H9 (cell line): ENCODE measurements at regions not wholly inside any gene's neighbourhood (a gene's known extent, or its start where the extent isn't known, plus 50 kb on each side); places are given as distances from the start of the nearest gene placed in this dataset.

Experiments used
- DNase-seq: peaks from one replicate; pipeline ENCODE4 v3.0.0-alpha.2; 2017
- H2AFZ ChIP-seq: one replicate; pipeline ENCODE4 v1.6.1; 2013; ENCODE audit warnings: mild to moderate bottlenecking, low read length, control low read depth, moderate library complexity
- H2AK5ac ChIP-seq: 2 replicates; pipeline ENCODE4 v1.6.1; 2013; ENCODE audit warnings: low read length, control low read depth, mixed read lengths; ENCODE audit not compliant: insufficient read length
- H2BK120ac ChIP-seq: one replicate; pipeline ENCODE4 v1.6.1; 2013; ENCODE audit warnings: low read depth, mild to moderate bottlenecking, low read length, control low read depth, inconsistent platforms; ENCODE audit not compliant: poor library complexity, severe bottlenecking
- H2BK12ac ChIP-seq: 2 replicates; pipeline ENCODE4 v1.6.1; 2013; ENCODE audit warnings: low read length, control low read depth, mixed read lengths, low read depth; ENCODE audit not compliant: insufficient read length
- H2BK15ac ChIP-seq: 2 replicates; pipeline ENCODE4 v1.6.1; 2013; ENCODE audit warnings: low read depth, low read length, control low read depth
- H2BK20ac ChIP-seq: one replicate; pipeline ENCODE4 v1.6.1; 2013; ENCODE audit warnings: low read depth, mild to moderate bottlenecking, low read length, control low read depth, inconsistent platforms; ENCODE audit not compliant: poor library complexity, severe bottlenecking
- H2BK5ac ChIP-seq: 2 replicates; pipeline ENCODE4 v1.6.1; 2013; ENCODE audit warnings: low read length, control low read depth, mixed read lengths; ENCODE audit not compliant: insufficient read length
- H3K14ac ChIP-seq: 2 replicates; pipeline ENCODE4 v1.6.1; 2013; ENCODE audit warnings: low read length, control low read depth; ENCODE audit not compliant: insufficient read depth
- H3K18ac ChIP-seq: 2 replicates; pipeline ENCODE4 v1.6.1; 2013; ENCODE audit warnings: low read depth, mild to moderate bottlenecking, mixed read lengths, low read length, control low read depth; ENCODE audit not compliant: insufficient read length
- H3K23ac ChIP-seq: 2 replicates; pipeline ENCODE4 v1.6.1; 2013; ENCODE audit warnings: low read length, control low read depth, mixed read lengths, low read depth; ENCODE audit not compliant: insufficient read length
- H3K23me2 ChIP-seq: 2 replicates; pipeline ENCODE4 v1.6.1; 2013; ENCODE audit warnings: low read depth, mild to moderate bottlenecking, mixed read lengths, low read length, control low read depth; ENCODE audit not compliant: insufficient read length, poor library complexity, severe bottlenecking
- H3K27ac ChIP-seq: 2 replicates; pipeline ENCODE4 v1.5.1; 2013; ENCODE audit warnings: low read length, control low read depth, mixed read lengths, low read depth; ENCODE audit not compliant: insufficient read length
- H3K27me3 ChIP-seq: 2 replicates; pipeline ENCODE4 v1.6.1; 2013; ENCODE audit warnings: low read length, control low read depth, inconsistent platforms; ENCODE audit not compliant: insufficient read depth
- H3K4ac ChIP-seq: 2 replicates; pipeline ENCODE4 v1.6.1; 2013; ENCODE audit warnings: low read depth, mild to moderate bottlenecking, control low read depth, inconsistent platforms, low read length, moderate library complexity
- H3K4me1 ChIP-seq: 2 replicates; pipeline ENCODE4 v1.6.1; 2013; ENCODE audit warnings: low read length, control low read depth, inconsistent platforms; ENCODE audit not compliant: insufficient read depth
- H3K4me2 ChIP-seq: 2 replicates; pipeline ENCODE4 v1.6.1; 2013; ENCODE audit warnings: low read length, control low read depth, mixed read lengths; ENCODE audit not compliant: insufficient read length, insufficient read depth
- H3K56ac ChIP-seq: 2 replicates; pipeline ENCODE4 v1.6.1; 2013; ENCODE audit warnings: low read depth, mild to moderate bottlenecking, mixed read lengths, low read length, control low read depth; ENCODE audit not compliant: insufficient read length
- H3K79me1 ChIP-seq: 2 replicates; pipeline ENCODE4 v1.6.1; 2013; ENCODE audit warnings: low read depth, mild to moderate bottlenecking, moderate library complexity, low read length, control low read depth, inconsistent platforms; ENCODE audit not compliant: insufficient read depth, poor library complexity, severe bottlenecking
- H3K79me2 ChIP-seq: 2 replicates; pipeline ENCODE4 v1.6.1; 2013; ENCODE audit warnings: low read length, control low read depth, inconsistent platforms; ENCODE audit not compliant: insufficient read depth
- H3K9ac ChIP-seq: 2 replicates; pipeline ENCODE4 v1.6.1; 2013; ENCODE audit warnings: low read length, control low read depth, mixed read lengths; ENCODE audit not compliant: insufficient read length; ENCODE audit errors: extremely low read depth
- H3K9me3 ChIP-seq: one replicate; pipeline ENCODE4 v1.6.1; 2013; ENCODE audit warnings: low read depth, low read length, inconsistent platforms; ENCODE audit not compliant: control insufficient read depth
- H3T11ph ChIP-seq: one replicate; pipeline ENCODE4 v1.6.1; 2013; ENCODE audit warnings: mild to moderate bottlenecking, low read length, control low read depth, inconsistent platforms
- H4K20me1 ChIP-seq: one replicate; pipeline ENCODE4 v1.6.1; 2013; ENCODE audit not compliant: control insufficient read depth, insufficient read length, insufficient read depth
- H4K5ac ChIP-seq: 2 replicates; pipeline ENCODE4 v1.6.1; 2013; ENCODE audit warnings: low read depth, mild to moderate bottlenecking, mixed read lengths, low read length, control low read depth; ENCODE audit not compliant: insufficient read length
- H4K8ac ChIP-seq: replicated peaks from 2 replicates; pipeline ENCODE4 v1.6.1; 2013; ENCODE audit warnings: low read length, control low read depth, mixed read lengths, low read depth; ENCODE audit not compliant: insufficient read length
- H4K91ac ChIP-seq: 2 replicates; pipeline ENCODE4 v1.6.1; 2013; ENCODE audit warnings: low read depth, mild to moderate bottlenecking, moderate library complexity, mixed read lengths, low read length, control low read depth; ENCODE audit not compliant: insufficient read length
- H3K27ac Mint-ChIP-seq, 3 experiments: 2 replicates in 2 of 3; 3 replicates in 1 of 3; pipeline ENCODE4 v1.8.0; 2020 to 2021; ENCODE audit warnings: mixed read lengths in 3 of 3, mild to moderate bottlenecking in 1 of 3, moderate library complexity in 1 of 3
- H3K27me3 Mint-ChIP-seq: 2 replicates; pipeline ENCODE4 v1.8.0; 2021; ENCODE audit warnings: low read depth, mild to moderate bottlenecking, moderate library complexity, mixed read lengths
- H3K36me3 Mint-ChIP-seq, 3 experiments: 2 replicates in 2 of 3; 3 replicates in 1 of 3; pipeline ENCODE4 v1.8.0; 2020 to 2021; ENCODE audit warnings: low read depth in 3 of 3, mixed read lengths in 3 of 3; ENCODE audit not compliant: insufficient read depth in 1 of 3
- H3K4me1 Mint-ChIP-seq, 2 experiments: 2 replicates each; pipeline ENCODE4 v1.8.0; 2020; ENCODE audit warnings: mixed read lengths in 2 of 2
- H3K4me3 Mint-ChIP-seq, 2 experiments: 2 replicates in 1 of 2; 3 replicates in 1 of 2; pipeline ENCODE4 v1.8.0; 2020 to 2021; ENCODE audit warnings: mild to moderate bottlenecking in 2 of 2, mixed read lengths in 2 of 2, moderate library complexity in 1 of 2
- H3K9me3 Mint-ChIP-seq, 2 experiments: 2 replicates in 1 of 2; 3 replicates in 1 of 2; pipeline ENCODE4 v1.8.0; 2020; ENCODE audit warnings: mild to moderate bottlenecking in 2 of 2, mixed read lengths in 2 of 2, moderate library complexity in 1 of 2
- WGBS: extraction: QIAGEN DNeasy Blood & Tissue Kit; methylation state at CpG from one replicate; pipeline ENCODE4 v1.1.7; 2013; ENCODE audit warnings: missing lambda C conversion rate, low lambda C conversion rate, mixed read lengths; ENCODE audit not compliant: insufficient read length; ENCODE audit errors: extremely low coverage; 5-methylcytosine and 5-hydroxymethylcytosine counted together
- TF ChIP-seq, protein P1 (sequence below): fragments of 200-600 bp; sonication (generic); conservative IDR thresholded peaks from 3 replicates; pipeline ENCODE4 v1.8.0; 2021; ENCODE audit warnings: antibody characterized with exemption, mild to moderate bottlenecking

DNA sequence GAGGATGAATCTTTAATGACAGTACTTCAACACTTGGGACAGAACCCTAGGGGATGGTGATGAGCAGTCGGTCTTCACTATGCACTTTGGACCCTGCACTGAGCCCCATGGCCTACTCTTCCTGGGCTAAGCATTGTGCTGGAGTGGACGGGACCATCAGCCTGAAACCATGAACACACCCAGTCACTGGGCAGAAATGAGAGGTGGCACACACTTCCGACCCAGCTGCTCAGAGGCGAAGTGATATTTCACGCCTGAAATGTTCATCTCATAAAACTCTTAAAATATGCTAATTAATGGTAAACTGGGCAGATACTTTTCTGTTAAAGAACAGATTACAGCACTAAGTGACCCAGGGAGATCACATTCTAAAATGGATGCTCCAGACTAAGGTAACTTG, 150.3 kb upstream of the NDUFV2 start:
- H3K27ac Mint-ChIP-seq, result no peak overlapping the region

More for the DNA sequence above, 150.3 kb upstream of the NDUFV2 start:
- Histone ChIP-seq H2BK15ac (no peak overlapping the region), H4K8ac (no peak overlapping the region), H3K4me1 (peaks cover 7% of the 10 kb centered on the region; the same call in 1 of the 2 replicates), H4K5ac (no peak overlapping the region), H3K18ac (no peak overlapping the region), H3K23me2 (no peaks in the 10 kb centered on the region), H3K9me3 (no peaks in the 10 kb centered on the region), H3K56ac (no peak overlapping the region), H2BK20ac (no peak overlapping the region), H3K79me2 (no peaks in the 10 kb centered on the region), H2AFZ (no peak overlapping the region), H3K14ac (no peak overlapping the region), H3K9ac (no peak overlapping the region), H2AK5ac (no peak overlapping the region), H4K20me1 (no peaks in the 10 kb centered on the region), H3K27me3 (no peaks in the 10 kb centered on the region; the same call in 1 of the 2 replicates), H3K27ac (no peak overlapping the region), H2BK120ac (no peak overlapping the region), H3K4me2 (no peak overlapping the region), H3T11ph (no peak overlapping the region), H2BK5ac (no peak overlapping the region), H3K79me1 (no peaks in the 10 kb centered on the region), H3K4ac (no peak overlapping the region), H4K91ac (no peak overlapping the region), H2BK12ac (no peak overlapping the region), H3K23ac (no peak overlapping the region)
- no peaks in the 10 kb centered on the region; the same call in 1 of the 2 replicates for H3K27me3 Mint-ChIP-seq
- DNase-seq, result no peak
- H3K36me3 Mint-ChIP-seq, result peaks cover 2 to 13% (median 2%) of the 10 kb centered on the region in 3 experiments; a peak in 5 of 7 replicates
- H3K4me1 Mint-ChIP-seq, result peaks cover 48 to 51% of the 10 kb centered on the region in 2 experiments
- H3K9me3 Mint-ChIP-seq, result peaks cover under 1 to 11% of the 10 kb centered on the region in 2 experiments; a peak in 4 of 5 replicates
- TF ChIP-seq, protein P1, sequence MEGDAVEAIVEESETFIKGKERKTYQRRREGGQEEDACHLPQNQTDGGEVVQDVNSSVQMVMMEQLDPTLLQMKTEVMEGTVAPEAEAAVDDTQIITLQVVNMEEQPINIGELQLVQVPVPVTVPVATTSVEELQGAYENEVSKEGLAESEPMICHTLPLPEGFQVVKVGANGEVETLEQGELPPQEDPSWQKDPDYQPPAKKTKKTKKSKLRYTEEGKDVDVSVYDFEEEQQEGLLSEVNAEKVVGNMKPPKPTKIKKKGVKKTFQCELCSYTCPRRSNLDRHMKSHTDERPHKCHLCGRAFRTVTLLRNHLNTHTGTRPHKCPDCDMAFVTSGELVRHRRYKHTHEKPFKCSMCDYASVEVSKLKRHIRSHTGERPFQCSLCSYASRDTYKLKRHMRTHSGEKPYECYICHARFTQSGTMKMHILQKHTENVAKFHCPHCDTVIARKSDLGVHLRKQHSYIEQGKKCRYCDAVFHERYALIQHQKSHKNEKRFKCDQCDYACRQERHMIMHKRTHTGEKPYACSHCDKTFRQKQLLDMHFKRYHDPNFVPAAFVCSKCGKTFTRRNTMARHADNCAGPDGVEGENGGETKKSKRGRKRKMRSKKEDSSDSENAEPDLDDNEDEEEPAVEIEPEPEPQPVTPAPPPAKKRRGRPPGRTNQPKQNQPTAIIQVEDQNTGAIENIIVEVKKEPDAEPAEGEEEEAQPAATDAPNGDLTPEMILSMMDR, result no peak
- no peak overlapping the region for H3K4me3 Mint-ChIP-seq
- no CpG with 5 or more reads among the region's 5 CpGs for WGBS
